DOHH2 (cell line): ENCODE measurements at regions not wholly inside any gene's neighbourhood (a gene's known extent, or its start where the extent isn't known, plus 50 kb on each side); places are given as distances from the start of the nearest gene placed in this dataset.

ENCODE experiments used
- EZH2phosphoT487 ChIP-seq: fragments of 200-600 bp; sonication (generic); IDR thresholded peaks from 2 replicates; pipeline ENCODE4 v1.6.1; 2017; ENCODE audit warnings: borderline replicate concordance, mild to moderate bottlenecking, antibody characterized with exemption, low read length, moderate library complexity, mixed read lengths
- TF ChIP-seq, protein P1 (sequence below): fragments of 200-600 bp; sonication (generic); IDR thresholded peaks from one replicate; pipeline ENCODE4 v1.5.1; 2014; ENCODE audit warnings: antibody characterized with exemption, mild to moderate bottlenecking, low read depth, low read length; ENCODE audit not compliant: poor library complexity, severe bottlenecking

DNA sequence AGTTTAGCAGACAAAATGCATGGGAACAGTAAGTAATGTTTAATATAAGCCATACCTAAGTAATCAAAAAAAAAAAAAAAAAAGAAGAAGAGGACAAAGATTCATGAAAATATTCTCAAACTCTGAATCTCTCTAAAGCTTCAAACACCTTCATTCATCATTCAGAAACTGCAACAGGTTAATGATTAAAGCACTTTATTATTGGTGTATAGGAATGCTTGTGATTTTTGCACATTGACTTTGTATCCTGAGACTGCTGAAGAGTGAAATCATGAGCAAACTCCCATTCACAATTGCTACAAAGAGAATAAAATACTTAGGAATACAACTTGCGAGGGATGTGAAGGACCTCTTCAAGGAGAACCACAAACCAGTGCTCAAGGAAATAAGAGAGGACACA, 278.4 kb upstream of the DCN start:
- TF ChIP-seq, protein P1, sequence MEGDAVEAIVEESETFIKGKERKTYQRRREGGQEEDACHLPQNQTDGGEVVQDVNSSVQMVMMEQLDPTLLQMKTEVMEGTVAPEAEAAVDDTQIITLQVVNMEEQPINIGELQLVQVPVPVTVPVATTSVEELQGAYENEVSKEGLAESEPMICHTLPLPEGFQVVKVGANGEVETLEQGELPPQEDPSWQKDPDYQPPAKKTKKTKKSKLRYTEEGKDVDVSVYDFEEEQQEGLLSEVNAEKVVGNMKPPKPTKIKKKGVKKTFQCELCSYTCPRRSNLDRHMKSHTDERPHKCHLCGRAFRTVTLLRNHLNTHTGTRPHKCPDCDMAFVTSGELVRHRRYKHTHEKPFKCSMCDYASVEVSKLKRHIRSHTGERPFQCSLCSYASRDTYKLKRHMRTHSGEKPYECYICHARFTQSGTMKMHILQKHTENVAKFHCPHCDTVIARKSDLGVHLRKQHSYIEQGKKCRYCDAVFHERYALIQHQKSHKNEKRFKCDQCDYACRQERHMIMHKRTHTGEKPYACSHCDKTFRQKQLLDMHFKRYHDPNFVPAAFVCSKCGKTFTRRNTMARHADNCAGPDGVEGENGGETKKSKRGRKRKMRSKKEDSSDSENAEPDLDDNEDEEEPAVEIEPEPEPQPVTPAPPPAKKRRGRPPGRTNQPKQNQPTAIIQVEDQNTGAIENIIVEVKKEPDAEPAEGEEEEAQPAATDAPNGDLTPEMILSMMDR, result no peak
- no peak for TF ChIP-seq EZH2phosphoT487
